ENCODE measurements at regions not wholly inside any gene's neighbourhood (a gene's known extent, or its start where the extent isn't known, plus 50 kb on each side); places are given as distances from the start of the nearest gene placed in this dataset.

DNA sequence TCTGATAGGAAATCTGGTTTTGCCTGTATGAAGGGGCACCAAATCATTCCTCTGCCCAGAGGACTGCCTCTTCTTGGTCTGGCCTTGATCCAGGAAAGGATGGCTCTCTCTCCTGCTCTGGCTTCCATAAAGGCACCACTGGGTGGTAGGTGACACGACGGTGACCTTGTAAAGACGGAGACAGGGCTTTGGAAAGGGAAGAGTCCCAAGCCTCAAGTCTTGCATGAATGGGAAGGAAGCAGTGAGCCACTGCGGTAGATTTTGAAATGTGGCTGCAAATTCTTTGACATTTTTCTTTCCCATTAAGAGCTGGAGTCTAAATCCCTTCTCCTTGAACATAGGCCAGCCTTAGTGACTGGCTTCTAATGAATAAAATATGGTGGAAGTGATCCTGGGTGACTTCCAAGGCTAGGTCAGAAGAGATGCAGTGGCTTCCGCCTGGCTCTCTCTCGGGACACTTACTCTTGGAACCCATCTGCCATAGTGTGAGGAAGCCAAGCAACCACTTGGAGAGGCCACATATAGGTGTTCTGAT is 347.4 kb downstream of the BCOR start:
- TF ChIP-seq, protein P1, sequence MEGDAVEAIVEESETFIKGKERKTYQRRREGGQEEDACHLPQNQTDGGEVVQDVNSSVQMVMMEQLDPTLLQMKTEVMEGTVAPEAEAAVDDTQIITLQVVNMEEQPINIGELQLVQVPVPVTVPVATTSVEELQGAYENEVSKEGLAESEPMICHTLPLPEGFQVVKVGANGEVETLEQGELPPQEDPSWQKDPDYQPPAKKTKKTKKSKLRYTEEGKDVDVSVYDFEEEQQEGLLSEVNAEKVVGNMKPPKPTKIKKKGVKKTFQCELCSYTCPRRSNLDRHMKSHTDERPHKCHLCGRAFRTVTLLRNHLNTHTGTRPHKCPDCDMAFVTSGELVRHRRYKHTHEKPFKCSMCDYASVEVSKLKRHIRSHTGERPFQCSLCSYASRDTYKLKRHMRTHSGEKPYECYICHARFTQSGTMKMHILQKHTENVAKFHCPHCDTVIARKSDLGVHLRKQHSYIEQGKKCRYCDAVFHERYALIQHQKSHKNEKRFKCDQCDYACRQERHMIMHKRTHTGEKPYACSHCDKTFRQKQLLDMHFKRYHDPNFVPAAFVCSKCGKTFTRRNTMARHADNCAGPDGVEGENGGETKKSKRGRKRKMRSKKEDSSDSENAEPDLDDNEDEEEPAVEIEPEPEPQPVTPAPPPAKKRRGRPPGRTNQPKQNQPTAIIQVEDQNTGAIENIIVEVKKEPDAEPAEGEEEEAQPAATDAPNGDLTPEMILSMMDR (IDR thresholded peaks at IDR 0.05) = no peak
- TF ChIP-seq POLR2A (IDR thresholded peaks at IDR 0.05) = no peak

Measured in body of pancreas (tissue), 4 donors.